VCaP (cell line): ENCODE measurements at regions not wholly inside any gene's neighbourhood (a gene's known extent, or its start where the extent isn't known, plus 50 kb on each side); places are given as distances from the start of the nearest gene placed in this dataset.
"Not testable (repeated sequence)": the region's sequence is repeated elsewhere in the genome, so short reads cannot be mapped to it uniquely, and the experiment has no call there.

ENCODE experiments used
- H3K27ac ChIP-seq: fragments of 450-650 bp; 2 replicates; pipeline ENCODE4 v1.5.1; 2017
- TF ChIP-seq, protein P1 (sequence below): fragments of 450-650 bp; conservative IDR thresholded peaks from 2 replicates; pipeline ENCODE4 v1.5.1; 2017; ENCODE audit warnings: mild to moderate bottlenecking, moderate library complexity

DNA sequence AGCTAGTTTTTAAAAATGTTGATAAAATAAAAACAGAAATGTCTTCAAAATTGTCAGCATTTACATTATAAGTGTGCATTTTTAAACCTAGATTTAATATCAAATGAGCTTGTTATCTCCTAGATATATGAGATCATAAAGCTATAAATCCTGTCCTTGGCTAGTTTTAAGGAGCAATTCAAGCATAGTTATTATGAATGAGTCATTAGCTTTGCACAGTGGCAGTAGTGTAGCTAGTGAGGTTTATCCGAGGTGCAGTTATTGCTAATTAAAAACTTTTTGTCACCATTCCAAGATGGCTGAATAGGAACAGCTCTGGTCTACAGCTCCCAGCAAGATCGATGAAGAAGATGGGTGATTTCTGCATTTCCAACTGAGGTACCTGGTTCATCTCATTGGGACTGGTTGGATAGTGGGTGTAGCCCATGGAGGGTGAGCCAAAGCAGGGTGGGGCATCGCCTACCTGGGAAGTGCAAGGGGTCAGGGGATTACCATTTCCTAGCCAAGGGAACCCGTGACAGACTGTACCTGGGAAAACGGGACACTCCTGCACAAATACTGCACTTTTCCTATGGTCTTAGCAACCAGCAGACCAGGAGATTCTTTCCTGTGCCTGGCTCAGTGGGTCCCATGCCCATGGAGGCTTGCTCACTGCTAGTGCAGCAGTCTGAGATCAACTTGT is 108.8 kb upstream of the SYNCRIP start:
- TF ChIP-seq, protein P1, sequence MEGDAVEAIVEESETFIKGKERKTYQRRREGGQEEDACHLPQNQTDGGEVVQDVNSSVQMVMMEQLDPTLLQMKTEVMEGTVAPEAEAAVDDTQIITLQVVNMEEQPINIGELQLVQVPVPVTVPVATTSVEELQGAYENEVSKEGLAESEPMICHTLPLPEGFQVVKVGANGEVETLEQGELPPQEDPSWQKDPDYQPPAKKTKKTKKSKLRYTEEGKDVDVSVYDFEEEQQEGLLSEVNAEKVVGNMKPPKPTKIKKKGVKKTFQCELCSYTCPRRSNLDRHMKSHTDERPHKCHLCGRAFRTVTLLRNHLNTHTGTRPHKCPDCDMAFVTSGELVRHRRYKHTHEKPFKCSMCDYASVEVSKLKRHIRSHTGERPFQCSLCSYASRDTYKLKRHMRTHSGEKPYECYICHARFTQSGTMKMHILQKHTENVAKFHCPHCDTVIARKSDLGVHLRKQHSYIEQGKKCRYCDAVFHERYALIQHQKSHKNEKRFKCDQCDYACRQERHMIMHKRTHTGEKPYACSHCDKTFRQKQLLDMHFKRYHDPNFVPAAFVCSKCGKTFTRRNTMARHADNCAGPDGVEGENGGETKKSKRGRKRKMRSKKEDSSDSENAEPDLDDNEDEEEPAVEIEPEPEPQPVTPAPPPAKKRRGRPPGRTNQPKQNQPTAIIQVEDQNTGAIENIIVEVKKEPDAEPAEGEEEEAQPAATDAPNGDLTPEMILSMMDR, result no peak
- H3K27ac ChIP-seq, result no peak overlapping the region

DNA sequence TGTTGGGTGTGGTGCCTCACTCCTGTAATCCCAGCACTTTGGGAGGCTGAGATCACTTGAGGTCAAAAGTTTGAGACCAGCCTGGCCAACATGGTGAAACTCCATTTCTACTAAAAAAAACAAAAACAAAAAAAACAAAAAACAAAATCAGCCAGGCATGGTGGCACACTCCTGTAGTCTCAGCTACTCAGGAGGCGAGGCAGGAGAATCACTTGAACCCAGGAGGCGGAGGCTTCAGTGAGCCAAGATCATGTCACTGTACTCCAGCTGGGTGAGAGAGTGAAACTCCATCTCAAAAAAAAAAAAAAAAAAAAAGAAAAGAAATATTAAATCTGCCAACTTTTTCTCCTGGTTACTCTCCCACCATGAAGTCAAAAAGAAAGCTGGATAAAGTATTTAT is 107.5 kb upstream of the SYNCRIP start:
- not testable (repeated sequence) for H3K27ac ChIP-seq

DNA sequence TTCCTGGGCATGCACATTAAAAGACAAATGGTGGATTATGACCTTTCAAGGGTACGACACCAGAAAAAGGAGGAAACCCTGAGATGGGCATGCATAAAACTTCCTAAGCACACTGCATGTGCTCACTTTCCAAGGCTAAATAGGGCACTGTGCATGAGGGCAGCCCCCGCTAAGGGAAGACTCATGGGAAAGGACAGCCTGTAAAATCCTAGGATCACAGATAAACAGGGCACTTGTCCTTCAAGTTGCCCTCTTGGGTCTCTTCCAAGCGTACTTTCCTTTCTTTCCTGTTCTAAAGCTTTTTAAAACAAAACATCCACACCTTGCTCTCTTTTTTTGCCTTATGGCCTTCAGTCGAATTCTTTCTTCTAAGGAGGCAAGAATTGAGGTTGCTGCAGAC is 106.5 kb upstream of the SYNCRIP start:
- H3K27ac ChIP-seq, result no peak overlapping the region
- TF ChIP-seq, protein P1, result no peak

DNA sequence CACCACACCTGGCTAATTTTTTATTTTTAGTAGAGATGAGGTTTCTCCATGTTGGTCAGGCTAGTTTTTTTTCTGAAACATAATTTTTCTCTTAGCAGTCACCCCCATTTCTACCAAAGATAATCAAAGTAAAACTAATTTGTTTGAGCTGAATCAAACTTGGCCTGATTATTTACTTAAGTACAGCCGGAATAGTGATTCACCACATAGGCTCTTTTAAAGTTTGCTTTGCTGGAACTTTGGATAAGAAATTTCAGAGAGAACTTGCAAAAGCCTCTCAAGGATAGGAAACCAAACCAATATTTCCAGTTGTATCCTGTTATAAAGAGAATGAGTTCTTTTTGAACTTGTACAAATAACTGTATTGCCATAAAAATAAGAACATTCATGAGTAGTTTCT is 105.0 kb upstream of the SYNCRIP start:
- TF ChIP-seq, protein P1, result no peak
- H3K27ac ChIP-seq, result no peak overlapping the region

DNA sequence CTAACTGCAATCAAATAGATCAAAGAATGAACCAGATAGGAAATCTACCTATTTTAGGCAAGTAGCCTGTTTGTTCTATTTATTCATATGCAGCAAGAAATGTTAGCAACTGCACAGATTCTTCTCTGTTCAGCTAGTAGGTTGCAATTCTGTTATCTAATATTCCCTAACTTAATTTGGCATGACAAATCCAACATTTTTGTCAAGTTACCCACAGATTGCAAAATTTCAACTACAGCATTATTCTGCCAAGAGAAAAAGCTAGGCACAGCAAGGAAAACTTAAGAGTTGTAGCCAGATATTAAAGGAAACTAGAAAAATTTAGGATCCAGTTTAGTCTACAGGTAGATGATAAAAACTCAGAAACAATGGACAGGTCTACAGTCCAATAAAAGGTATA is 104.4 kb upstream of the SYNCRIP start:
- TF ChIP-seq, protein P1, result no peak
- H3K27ac ChIP-seq, result no peak overlapping the region

DNA sequence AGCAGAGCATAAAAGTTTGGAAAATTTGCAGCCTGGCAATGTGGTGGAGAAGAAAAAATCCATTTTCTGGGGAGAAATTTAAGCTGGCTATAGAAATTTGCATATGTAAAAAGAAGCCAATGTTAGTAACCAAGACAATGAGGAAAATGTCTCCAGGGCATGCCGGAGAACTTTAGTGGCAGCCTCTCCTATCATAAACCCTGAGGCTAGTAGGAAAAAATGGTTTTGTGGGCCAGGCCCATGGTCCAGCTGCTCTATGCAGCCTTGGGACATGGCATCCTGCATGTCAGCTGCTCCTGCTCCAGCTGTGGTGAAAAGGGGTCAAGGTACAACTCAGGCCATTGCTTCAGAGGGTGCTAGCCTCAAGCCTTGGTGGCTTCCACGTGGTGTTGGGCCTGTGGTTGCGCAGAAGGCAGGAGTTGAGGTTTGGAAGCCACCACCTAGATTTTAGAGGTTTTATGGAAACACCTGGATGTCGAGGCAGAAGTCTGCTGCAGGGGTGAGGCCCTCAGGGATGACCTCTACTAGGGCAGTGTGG is 101.8 kb upstream of the SYNCRIP start:
- H3K27ac ChIP-seq, result no peak overlapping the region
- TF ChIP-seq, protein P1, result no peak

DNA sequence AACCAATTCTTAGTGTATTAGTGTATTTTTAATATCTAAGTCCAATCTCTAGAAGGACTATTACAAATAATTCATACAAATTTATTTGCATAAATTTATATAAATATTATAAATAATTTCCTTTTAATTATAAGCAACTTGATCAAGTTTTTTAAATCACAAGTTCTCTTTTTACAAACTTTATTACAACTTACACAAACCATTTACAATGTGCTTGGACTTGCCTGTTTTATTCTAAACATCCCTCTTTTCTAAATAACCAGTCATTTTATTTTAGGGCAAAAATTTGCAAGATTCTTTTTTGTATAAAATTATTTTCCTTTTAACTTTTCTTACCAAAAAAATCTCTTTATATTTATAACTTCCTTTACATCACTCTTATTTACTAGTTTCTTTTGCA is 83.5 kb upstream of the SYNCRIP start:
- TF ChIP-seq, protein P1, result no peak
- H3K27ac ChIP-seq, result no peak overlapping the region

DNA sequence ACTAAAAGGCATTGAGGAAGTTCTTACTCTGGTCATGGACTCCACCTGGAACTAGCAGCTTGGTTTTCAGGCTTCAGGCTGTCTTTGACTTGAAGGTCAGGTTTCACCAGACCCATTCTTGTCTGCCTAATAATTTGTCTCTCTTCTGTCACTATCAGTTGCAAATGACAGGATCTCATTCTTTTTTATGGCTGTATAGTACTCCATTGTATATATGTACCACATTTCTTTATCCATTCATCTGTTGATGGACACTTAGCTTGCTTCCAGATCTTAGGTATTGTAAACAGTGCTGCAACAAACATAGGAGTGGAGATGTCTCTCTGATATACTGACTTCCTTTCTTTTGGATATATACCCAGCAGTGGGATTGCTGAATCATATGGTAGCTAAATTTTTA is 73.1 kb upstream of the SYNCRIP start:
- H3K27ac ChIP-seq, result no peak overlapping the region

More for the DNA sequence above, 73.1 kb upstream of the SYNCRIP start:
- TF ChIP-seq, protein P1, result no peak
